Rectal smooth muscle tissue (tissue), 1 donor: ENCODE measurements at regions not wholly inside any gene's neighbourhood (a gene's known extent, or its start where the extent isn't known, plus 50 kb on each side); places are given as distances from the start of the nearest gene placed in this dataset.
"Not testable (repeated sequence)": the region's sequence is repeated elsewhere in the genome, so short reads cannot be mapped to it uniquely, and the experiment has no call there.

ENCODE experiments used
- H3K27ac ChIP-seq: one replicate; pipeline ENCODE4 v1.7.0; 2013; ENCODE audit warnings: low read depth, low read length, inconsistent platforms
- H3K27me3 ChIP-seq: one replicate; pipeline ENCODE4 v1.7.0; 2013; ENCODE audit warnings: low read length; ENCODE audit not compliant: control insufficient read depth, insufficient read depth
- H3K36me3 ChIP-seq: one replicate; pipeline ENCODE4 v1.7.0; 2013; ENCODE audit warnings: low read length; ENCODE audit not compliant: control insufficient read depth, insufficient read depth
- H3K4me1 ChIP-seq: one replicate; pipeline ENCODE4 v1.7.0; 2013; ENCODE audit warnings: low read length; ENCODE audit not compliant: control insufficient read depth, insufficient read depth
- H3K4me3 ChIP-seq: one replicate; pipeline ENCODE4 v1.7.0; 2013; ENCODE audit warnings: low read length
- H3K9ac ChIP-seq: one replicate; pipeline ENCODE4 v1.7.0; 2013; ENCODE audit warnings: low read length

- H3K36me3 ChIP-seq: no peaks in the 10 kb centered on the region
- H3K9ac ChIP-seq: no peak overlapping the region
- no peaks in the 10 kb centered on the region for H3K4me1 ChIP-seq
- no peak overlapping the region for H3K27ac ChIP-seq
- no peaks in the 10 kb centered on the region for H3K27me3 ChIP-seq
- no peak overlapping the region for H3K4me3 ChIP-seq
Observed at GRCh38 chr5:82476155-82476554, 198.0 kb upstream of the RPS23 start.

- H3K4me1 ChIP-seq: no peaks in the 10 kb centered on the region
- no peak overlapping the region for H3K27ac ChIP-seq
- no peaks in the 10 kb centered on the region for H3K27me3 ChIP-seq
- H3K4me3 ChIP-seq: no peak overlapping the region
- no peak overlapping the region for H3K9ac ChIP-seq
- H3K36me3 ChIP-seq: no peaks in the 10 kb centered on the region
Observed at GRCh38 chr5:82473262-82473661, 195.1 kb upstream of the RPS23 start.

GRCh38 chr5:82470185-82470994 lies 192.2 kb upstream of the RPS23 start:
- Histone ChIP-seq H3K27me3 (no peaks in the 10 kb centered on the region), H3K4me1 (no peaks in the 10 kb centered on the region), H3K36me3 (no peaks in the 10 kb centered on the region), H3K9ac (no peak overlapping the region), H3K4me3 (no peak overlapping the region), H3K27ac (no peak overlapping the region)

- no peaks in the 10 kb centered on the region for H3K36me3 ChIP-seq
- no peak overlapping the region for H3K27ac ChIP-seq
- no peaks in the 10 kb centered on the region for H3K27me3 ChIP-seq
- peak overlapping the region; percentile 29 for H3K4me3 ChIP-seq
- H3K4me1 ChIP-seq: no peaks in the 10 kb centered on the region
- no peak overlapping the region for H3K9ac ChIP-seq
Observed at GRCh38 chr5:82466986-82467561, 188.9 kb upstream of the RPS23 start.

- Histone ChIP-seq H3K9ac (no peak overlapping the region), H3K27ac (no peak overlapping the region), H3K4me3 (no peak overlapping the region), H3K4me1 (no peaks in the 10 kb centered on the region), H3K27me3 (no peaks in the 10 kb centered on the region), H3K36me3 (no peaks in the 10 kb centered on the region)
Observed at GRCh38 chr5:82465235-82465634, 187.1 kb upstream of the RPS23 start.

- Histone ChIP-seq H3K9ac (no peak overlapping the region), H3K4me3 (no peak overlapping the region), H3K4me1 (no peaks in the 10 kb centered on the region), H3K27ac (no peak overlapping the region), H3K27me3 (no peaks in the 10 kb centered on the region), H3K36me3 (no peaks in the 10 kb centered on the region)
Observed at GRCh38 chr5:82459626-82460025, 181.5 kb upstream of the RPS23 start.

GRCh38 chr5:82455317-82455716 lies 177.2 kb upstream of the RPS23 start:
- not testable (repeated sequence) for H3K27me3 ChIP-seq, H3K9ac ChIP-seq, H3K4me1 ChIP-seq, H3K27ac ChIP-seq, H3K4me3 ChIP-seq, H3K36me3 ChIP-seq

GRCh38 chr5:82448374-82448773 lies 170.2 kb upstream of the RPS23 start:
- Histone ChIP-seq H3K27ac (no peak overlapping the region), H3K4me3 (no peak overlapping the region), H3K4me1 (no peaks in the 10 kb centered on the region), H3K9ac (no peak overlapping the region), H3K27me3 (no peaks in the 10 kb centered on the region), H3K36me3 (no peaks in the 10 kb centered on the region)

GRCh38 chr5:82447913-82448312 lies 169.8 kb upstream of the RPS23 start:
- Histone ChIP-seq H3K36me3 (no peaks in the 10 kb centered on the region), H3K9ac (no peak overlapping the region), H3K4me3 (no peak overlapping the region), H3K27ac (no peak overlapping the region), H3K4me1 (no peaks in the 10 kb centered on the region), H3K27me3 (no peaks in the 10 kb centered on the region)

GRCh38 chr5:82446809-82447208 lies 168.7 kb upstream of the RPS23 start:
- no peaks in the 10 kb centered on the region for H3K36me3 ChIP-seq
- H3K9ac ChIP-seq: no peak overlapping the region
- H3K4me3 ChIP-seq: no peak overlapping the region
- H3K4me1 ChIP-seq: no peaks in the 10 kb centered on the region
- H3K27ac ChIP-seq: no peak overlapping the region
- no peaks in the 10 kb centered on the region for H3K27me3 ChIP-seq

GRCh38 chr5:82445726-82446335 lies 167.7 kb upstream of the RPS23 start:
- H3K36me3 ChIP-seq: no peaks in the 10 kb centered on the region
- no peak overlapping the region for H3K27ac ChIP-seq
- no peak overlapping the region for H3K9ac ChIP-seq
- H3K4me1 ChIP-seq: no peaks in the 10 kb centered on the region
- H3K27me3 ChIP-seq: no peaks in the 10 kb centered on the region
- no peak overlapping the region for H3K4me3 ChIP-seq

GRCh38 chr5:82439750-82440445 lies 161.7 kb upstream of the RPS23 start:
- Histone ChIP-seq H3K9ac (no peak overlapping the region), H3K27ac (no peak overlapping the region), H3K4me1 (no peaks in the 10 kb centered on the region), H3K36me3 (no peaks in the 10 kb centered on the region), H3K27me3 (no peaks in the 10 kb centered on the region), H3K4me3 (no peak overlapping the region)
